Head of caudate nucleus (tissue), 42 donors: ENCODE measurements at regions not wholly inside any gene's neighbourhood (a gene's known extent, or its start where the extent isn't known, plus 50 kb on each side); places are given as distances from the start of the nearest gene placed in this dataset.
"Not testable (repeated sequence)": the region's sequence is repeated elsewhere in the genome, so short reads cannot be mapped to it uniquely, and the experiment has no call there.

ENCODE experiments used
- DNase-seq, 42 donors: peaks; one replicate each; pipeline versions ENCODE4 v3.0.0 to v3.0.0-alpha.2; 2020 to 2021; ENCODE audit warnings: mixed read lengths in 7 of 42
- intact Hi-C: fragments of 100-400 bp; cut with DNase I; formaldehyde crosslinking; loops from one replicate; pipeline ENCODE4 v1.15.0; 2022

DNA sequence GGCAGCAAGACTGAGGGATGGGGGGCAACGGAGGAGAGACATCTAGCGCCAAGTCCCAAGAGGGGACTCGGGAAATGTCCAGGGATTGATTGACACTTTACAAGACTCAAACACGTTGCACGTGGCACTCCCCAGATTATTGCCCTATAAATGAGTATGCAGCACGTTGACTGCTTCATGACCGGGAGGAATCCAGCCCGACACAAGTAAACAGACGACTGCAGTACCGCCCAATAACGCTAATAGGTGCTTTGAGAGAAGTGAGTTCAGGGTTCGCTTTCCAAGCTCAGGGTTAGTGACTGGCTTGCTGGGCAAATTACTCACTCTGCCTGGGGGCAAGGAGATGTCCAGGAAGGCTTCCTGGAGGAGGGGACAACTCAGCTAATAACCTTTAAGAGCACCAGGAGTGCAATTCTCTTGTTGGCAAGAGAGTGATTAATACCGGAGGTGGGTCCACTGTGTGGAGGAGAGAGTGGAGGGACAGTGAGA is 73.3 kb upstream of the MYL10 start:
- intact Hi-C loops: no loop called here
- no peak for DNase-seq

DNA sequence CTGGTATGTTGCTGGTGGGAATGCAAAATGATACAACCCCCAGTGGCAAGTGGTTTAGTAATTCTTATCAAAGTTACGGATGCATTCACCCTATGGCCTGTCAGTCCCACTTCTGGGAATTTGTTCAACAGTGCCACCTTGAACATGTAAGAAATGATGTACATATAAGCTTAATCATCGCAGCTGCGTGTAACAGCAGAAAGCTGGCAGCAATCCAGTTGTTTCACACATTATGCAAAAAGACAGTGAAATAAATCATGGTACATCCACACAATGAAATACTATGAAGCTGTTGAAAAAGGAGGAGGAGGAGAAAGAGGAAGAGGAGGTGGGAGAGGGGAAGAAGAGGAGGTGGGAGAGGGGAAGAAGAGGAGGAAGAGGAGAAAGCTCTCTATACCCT is 76.2 kb upstream of the MYL10 start:
- intact Hi-C loops: no loop called here
- no peak for DNase-seq

- DNase-seq: no peak
- intact Hi-C loops: no loop called here
Measured at GRCh38 chr7:101707587-101707986, 78.5 kb upstream of the MYL10 start.

- DNase-seq: no peak
Measured at GRCh38 chr7:101708223-101708622, 79.1 kb upstream of the MYL10 start.

DNA sequence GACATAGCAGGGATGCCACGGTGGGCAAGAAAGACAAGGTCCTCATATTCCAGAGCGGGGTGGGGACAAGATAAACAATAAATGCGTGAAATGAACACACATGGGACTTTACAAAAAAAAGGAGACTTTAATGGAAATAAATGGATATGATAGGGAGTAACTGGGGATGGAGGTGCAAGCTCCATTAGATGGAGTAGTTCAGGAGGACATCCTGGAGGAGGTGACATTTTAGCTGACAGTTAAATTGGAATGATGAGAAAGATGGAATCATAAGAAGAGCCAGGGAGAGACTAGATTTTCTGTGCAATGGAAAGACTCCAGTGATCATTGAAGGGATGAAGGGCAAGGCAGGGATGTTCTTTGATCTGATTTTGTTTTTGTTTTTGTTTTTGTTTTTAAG is 83.6 kb upstream of the MYL10 start:
- intact Hi-C loops: no loop called here
- DNase-seq: no peak

More at GRCh38 chr7:101708223-101708622, 79.1 kb upstream of the MYL10 start:
- intact Hi-C loops: no loop called here

- intact Hi-C loops: no loop called here
- DNase-seq: no peak
Measured at GRCh38 chr7:101714097-101714496, 85.0 kb upstream of the MYL10 start.

- intact Hi-C loops: no loop called here
Measured at GRCh38 chr7:101717628-101718357, 88.7 kb upstream of the MYL10 start.

GRCh38 chr7:101718363-101719122 is 89.4 kb upstream of the MYL10 start:
- intact Hi-C loops: no loop called here
- DNase-seq: no peak

More at GRCh38 chr7:101717628-101718357, 88.7 kb upstream of the MYL10 start:
- peak in 21 of 42 donors; percentile 3 to 57 (median 18) for DNase-seq

DNA sequence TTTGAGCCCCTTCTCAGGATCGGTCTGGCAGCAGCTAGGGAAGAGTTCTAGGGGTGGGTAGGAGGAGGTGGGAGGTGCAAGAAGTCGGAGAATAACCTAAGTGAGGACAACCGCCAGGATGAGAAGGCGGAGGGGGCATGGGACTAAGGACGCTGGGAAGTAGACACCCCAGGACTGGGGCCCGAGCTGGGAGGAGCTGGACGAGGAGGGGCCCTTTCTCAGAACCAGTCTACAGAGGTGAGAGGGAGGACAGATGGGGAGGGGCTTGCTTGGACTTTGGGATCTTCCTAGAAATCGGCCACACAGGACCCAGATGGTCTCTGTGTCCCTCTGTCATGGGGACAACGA is 90.0 kb upstream of the MYL10 start:
- intact Hi-C loops: no loop called here
- no peak for DNase-seq

- intact Hi-C loops: no loop called here
- DNase-seq: no peak
Measured at GRCh38 chr7:101720324-101720723, 91.2 kb upstream of the MYL10 start.

- no peak for DNase-seq
- intact Hi-C loops: no loop called here
Measured at GRCh38 chr7:101722247-101722646, 93.2 kb upstream of the MYL10 start.

GRCh38 chr7:101723835-101724234 is 93.6 kb upstream of the CUX1 start:
- intact Hi-C loops: no loop called here
- DNase-seq: no peak

GRCh38 chr7:101724957-101725356 is 92.5 kb upstream of the CUX1 start:
- intact Hi-C loops: no loop called here
- no peak for DNase-seq

DNA sequence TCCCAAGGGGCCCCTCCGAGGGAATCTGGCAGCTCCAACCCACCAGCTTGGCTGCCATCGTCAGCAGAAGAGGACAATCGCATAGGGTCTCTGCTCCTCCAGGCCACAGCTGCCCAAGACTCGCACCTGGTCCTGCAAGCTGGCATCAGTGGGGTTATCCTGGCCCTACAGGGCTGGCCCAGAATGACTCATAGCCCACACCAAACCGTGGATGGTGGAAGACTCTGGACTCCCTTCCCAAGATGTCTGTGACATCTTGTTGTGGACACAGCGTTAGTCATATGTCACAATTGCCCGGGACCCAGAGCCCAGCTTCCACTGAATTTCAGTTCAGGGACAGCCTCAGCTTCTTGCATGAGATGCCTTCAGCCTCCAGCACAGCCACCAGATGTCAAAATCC is 91.5 kb upstream of the CUX1 start:
- intact Hi-C loops: no loop called here

GRCh38 chr7:101727184-101727583 is 90.2 kb upstream of the CUX1 start:
- intact Hi-C loops: no loop called here
- DNase-seq: no peak

More for the DNA sequence above, 91.5 kb upstream of the CUX1 start:
- no peak for DNase-seq

DNA sequence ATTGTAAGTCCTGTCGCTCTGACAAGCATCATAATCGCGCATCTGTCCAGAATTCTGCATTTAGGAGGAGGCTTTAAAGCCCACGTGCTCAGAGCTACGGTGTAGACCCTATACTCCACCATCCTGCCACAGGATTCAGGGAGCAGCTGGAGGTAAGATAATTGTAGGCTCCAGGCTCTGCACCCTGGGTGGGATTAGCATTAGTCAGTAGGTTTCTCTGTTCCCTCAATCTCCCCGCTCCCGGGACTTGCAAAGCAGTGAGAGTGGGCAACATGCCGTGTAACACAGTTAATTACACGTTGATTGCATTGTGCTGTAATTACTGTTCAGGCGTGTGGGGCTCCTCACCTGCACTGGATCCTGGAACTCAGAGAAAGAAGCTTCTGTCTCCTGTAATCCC is 89.3 kb upstream of the CUX1 start:
- DNase-seq: no peak
- intact Hi-C loops: no loop called here

- intact Hi-C loops: not testable (repeated sequence)
- DNase-seq: peak in 1 of 42 donors; percentile 9
Measured at GRCh38 chr7:101728873-101729240, 88.6 kb upstream of the CUX1 start.

DNA sequence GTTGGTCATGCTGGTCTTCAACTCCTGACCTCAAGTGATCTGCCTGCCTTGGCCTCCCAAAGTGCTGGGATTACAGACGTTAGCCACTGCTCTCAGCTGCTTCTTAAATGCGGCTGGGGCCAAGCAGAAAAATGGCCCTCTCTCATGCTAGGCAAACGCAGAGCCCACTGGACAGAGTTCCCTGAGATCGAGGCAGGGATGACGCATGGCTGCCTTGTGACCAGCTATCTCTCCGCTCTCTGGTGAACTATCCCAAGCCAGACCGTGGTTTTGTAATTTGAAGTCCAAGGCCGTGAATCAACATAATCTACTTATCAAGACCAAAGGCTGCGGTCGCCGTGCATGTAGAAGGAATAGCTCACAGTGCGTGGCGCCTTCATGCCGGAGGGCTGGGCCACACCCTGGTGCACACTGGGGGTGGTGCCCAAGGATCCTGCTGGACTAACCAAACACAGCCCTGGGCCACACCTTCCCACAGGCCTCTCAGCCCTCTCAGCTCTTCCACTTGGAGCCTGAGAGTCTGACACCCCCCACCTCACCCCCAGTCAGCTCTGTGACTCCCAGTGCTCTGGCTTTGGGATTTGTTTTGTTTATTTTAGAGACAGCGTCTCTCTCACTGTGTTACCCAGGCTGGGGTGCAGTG is 88.1 kb upstream of the CUX1 start:
- DNase-seq: no peak

DNA sequence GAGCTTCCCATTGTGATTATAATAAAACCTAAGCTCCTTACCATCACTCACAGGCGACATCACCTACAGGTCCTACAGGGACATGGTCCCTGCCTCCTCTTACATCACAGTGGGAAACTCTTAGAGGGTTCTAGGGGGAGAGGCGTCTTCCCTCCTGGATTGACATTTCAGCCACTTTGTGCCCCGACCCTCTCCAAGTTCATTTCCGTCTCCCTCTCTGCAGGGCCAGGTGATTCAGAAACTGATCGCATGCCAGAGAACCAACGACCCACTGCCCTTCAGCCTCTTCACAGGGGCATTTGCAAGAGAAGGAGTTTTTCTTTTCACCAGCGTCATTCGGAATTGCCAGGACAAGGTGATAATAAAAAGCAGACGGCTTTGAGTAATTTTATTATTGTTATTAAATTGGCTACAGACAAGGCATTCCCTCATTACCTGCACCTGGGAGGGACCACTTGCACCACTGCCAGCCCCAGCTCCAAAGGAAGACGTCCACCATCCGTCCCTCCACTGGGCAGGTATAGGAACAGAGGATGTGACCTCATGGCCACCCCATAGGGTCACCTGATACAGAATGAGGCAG is 85.8 kb upstream of the CUX1 start:
- intact Hi-C loops: no loop called here
- DNase-seq: no peak

More for the DNA sequence above, 88.1 kb upstream of the CUX1 start:
- intact Hi-C loops: no loop called here
